ENCODE measurements at regions not wholly inside any gene's neighbourhood (a gene's known extent, or its start where the extent isn't known, plus 50 kb on each side); places are given as distances from the start of the nearest gene placed in this dataset.

DNA sequence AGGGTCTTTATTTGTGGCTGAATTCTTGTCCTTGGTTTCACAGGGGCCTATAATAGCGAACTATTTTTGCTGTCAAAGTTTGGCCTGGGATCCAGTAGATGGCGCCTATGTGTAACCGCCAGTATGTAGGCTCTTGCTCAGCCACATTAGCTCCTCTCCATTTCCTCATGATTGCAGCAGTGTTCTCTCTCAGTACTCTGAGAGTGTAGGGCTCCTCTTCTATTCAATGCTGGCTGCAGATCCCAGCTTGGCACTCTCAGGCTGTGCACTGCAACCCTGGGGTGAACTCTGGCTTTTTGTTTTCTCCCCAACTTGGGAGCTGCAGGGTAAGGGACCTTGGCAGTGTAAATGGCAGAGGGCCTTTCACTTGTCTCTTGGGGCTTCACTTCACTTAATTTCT is 344.6 kb upstream of the CHAC2 start:
- TF ChIP-seq, protein P1, sequence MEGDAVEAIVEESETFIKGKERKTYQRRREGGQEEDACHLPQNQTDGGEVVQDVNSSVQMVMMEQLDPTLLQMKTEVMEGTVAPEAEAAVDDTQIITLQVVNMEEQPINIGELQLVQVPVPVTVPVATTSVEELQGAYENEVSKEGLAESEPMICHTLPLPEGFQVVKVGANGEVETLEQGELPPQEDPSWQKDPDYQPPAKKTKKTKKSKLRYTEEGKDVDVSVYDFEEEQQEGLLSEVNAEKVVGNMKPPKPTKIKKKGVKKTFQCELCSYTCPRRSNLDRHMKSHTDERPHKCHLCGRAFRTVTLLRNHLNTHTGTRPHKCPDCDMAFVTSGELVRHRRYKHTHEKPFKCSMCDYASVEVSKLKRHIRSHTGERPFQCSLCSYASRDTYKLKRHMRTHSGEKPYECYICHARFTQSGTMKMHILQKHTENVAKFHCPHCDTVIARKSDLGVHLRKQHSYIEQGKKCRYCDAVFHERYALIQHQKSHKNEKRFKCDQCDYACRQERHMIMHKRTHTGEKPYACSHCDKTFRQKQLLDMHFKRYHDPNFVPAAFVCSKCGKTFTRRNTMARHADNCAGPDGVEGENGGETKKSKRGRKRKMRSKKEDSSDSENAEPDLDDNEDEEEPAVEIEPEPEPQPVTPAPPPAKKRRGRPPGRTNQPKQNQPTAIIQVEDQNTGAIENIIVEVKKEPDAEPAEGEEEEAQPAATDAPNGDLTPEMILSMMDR (IDR thresholded peaks at IDR 0.05; ENCODE audit: insufficient read depth, low read length, poor library complexity, severe bottlenecking) = peak; percentile 67
- no peak for TF ChIP-seq EZH2phosphoT487 (conservative IDR thresholded peaks at IDR 0.05; ENCODE audit: low read length)

All from SU-DHL-6 (cell line).